CD4-positive, alpha-beta T cell (primary cell): ENCODE measurements at regions not wholly inside any gene's neighbourhood (a gene's known extent, or its start where the extent isn't known, plus 50 kb on each side); places are given as distances from the start of the nearest gene placed in this dataset.

ENCODE experiments used
- ATAC-seq: fragments of 200-7000 bp; cut with Tn5 transposase; one replicate; pipeline ENCODE4 v1.10.0; 2022; ENCODE audit warnings: mild to moderate bottlenecking; ENCODE audit not compliant: poor library complexity
- CTCF ChIA-PET: fragments of 350-600 bp; sonication (Branson Sonifier 250); formaldehyde crosslinking; loops from one replicate; lab custom pipeline; 2021; ENCODE audit warnings: antibody characterized with exemption, inconsistent platforms; lab: Charles Lee
- POLR2A ChIA-PET: fragments of 350-600 bp; sonication (Branson Sonifier 250); formaldehyde crosslinking; loops from one replicate; lab custom pipeline; 2021; ENCODE audit warnings: antibody characterized with exemption, inconsistent platforms; lab: Charles Lee
- DNase-seq, 14 experiments: peaks; one replicate each; pipeline ENCODE4 v3.0.0-alpha.2; 2013 to 2020; ENCODE audit warnings: mixed read lengths in 2 of 14
- H3K27ac ChIP-seq, 2 donors: one replicate each; pipeline versions ENCODE4 v1.5.1 to v1.7.0; 2013; ENCODE audit warnings: low read length in 2 of 2, low read depth in 1 of 2, mild to moderate bottlenecking in 1 of 2
- H3K27me3 ChIP-seq, 2 experiments: 1 replicate in 1 of 2; 2 replicates in 1 of 2; pipeline versions ENCODE4 v1.6.1 to v1.7.0; 2013; ENCODE audit warnings: low read length in 2 of 2, control low read depth in 1 of 2, mild to moderate bottlenecking in 1 of 2, moderate library complexity in 1 of 2; ENCODE audit not compliant: insufficient read depth in 2 of 2, control insufficient read depth in 1 of 2
- H3K36me3 ChIP-seq: one replicate; pipeline ENCODE4 v1.6.1; 2013; ENCODE audit warnings: low read length, control low read depth; ENCODE audit not compliant: insufficient read depth
- H3K4me1 ChIP-seq: one replicate; pipeline ENCODE4 v1.6.1; 2013; ENCODE audit warnings: low read length, control low read depth; ENCODE audit not compliant: insufficient read depth
- H3K4me3 ChIP-seq: one replicate; pipeline ENCODE4 v1.5.1; 2013; ENCODE audit warnings: mild to moderate bottlenecking, low read length, moderate library complexity
- H3K9me3 ChIP-seq, 2 experiments: 1 replicate in 1 of 2; 2 replicates in 1 of 2; pipeline versions ENCODE4 v1.6.1 to v1.7.0; 2013; ENCODE audit warnings: low read length in 2 of 2, mild to moderate bottlenecking in 2 of 2, control low read depth in 1 of 2, moderate library complexity in 1 of 2; ENCODE audit not compliant: control insufficient read depth in 1 of 2, insufficient read depth in 1 of 2
- H3K27ac Mint-ChIP-seq: one replicate; pipeline ENCODE4 v1.8.0; 2020; ENCODE audit warnings: mixed read lengths
- H3K27me3 Mint-ChIP-seq: one replicate; pipeline ENCODE4 v1.8.0; 2021; ENCODE audit warnings: mixed read lengths
- H3K36me3 Mint-ChIP-seq: one replicate; pipeline ENCODE4 v1.8.0; 2021; ENCODE audit warnings: low read depth, mixed read lengths
- H3K4me1 Mint-ChIP-seq: one replicate; pipeline ENCODE4 v1.8.0; 2021; ENCODE audit warnings: low read depth, mixed read lengths
- H3K4me3 Mint-ChIP-seq: one replicate; pipeline ENCODE4 v1.8.0; 2020; ENCODE audit warnings: mild to moderate bottlenecking, mixed read lengths
- H3K9me3 Mint-ChIP-seq: one replicate; pipeline ENCODE4 v1.8.0; 2020; ENCODE audit warnings: mixed read lengths
- intact Hi-C, 2 experiments: fragments of 100-400 bp; cut with DNase I in 1 of 2; cut with micrococcal nuclease in 1 of 2; formaldehyde crosslinking; loops; one replicate each; pipeline versions ENCODE4 v1.15.1 to v1.9.0; 2023 to 2025; cut with DNase I, micrococcal nuclease
- TF ChIP-seq, protein P1 (sequence below): fragments of 200-600 bp; IDR thresholded peaks from one replicate; pipeline ENCODE4 v1.8.0; 2022; ENCODE audit warnings: antibody characterized with exemption, mild to moderate bottlenecking

DNA sequence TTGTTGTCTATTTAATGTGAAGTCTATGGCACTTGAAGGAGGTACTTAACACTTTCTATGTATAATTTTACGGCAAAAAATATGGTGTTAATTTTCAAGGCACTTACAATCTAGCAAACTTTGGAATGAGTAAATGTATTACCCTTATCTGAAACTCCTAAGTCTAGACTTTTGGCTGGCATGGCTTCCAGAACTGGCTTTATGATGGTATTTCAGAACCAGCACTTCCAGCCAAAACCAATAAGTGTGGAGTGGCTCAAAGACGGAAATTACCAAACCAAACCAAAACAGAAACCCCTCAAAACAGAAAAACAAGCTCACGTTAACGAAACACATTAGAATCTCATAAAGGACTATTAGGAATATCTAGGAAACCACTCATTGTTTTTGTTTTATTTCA is 205.6 kb upstream of the HAND2 start:
- intact Hi-C loops = no loop called here
- CTCF ChIA-PET = no interaction called here

DNA sequence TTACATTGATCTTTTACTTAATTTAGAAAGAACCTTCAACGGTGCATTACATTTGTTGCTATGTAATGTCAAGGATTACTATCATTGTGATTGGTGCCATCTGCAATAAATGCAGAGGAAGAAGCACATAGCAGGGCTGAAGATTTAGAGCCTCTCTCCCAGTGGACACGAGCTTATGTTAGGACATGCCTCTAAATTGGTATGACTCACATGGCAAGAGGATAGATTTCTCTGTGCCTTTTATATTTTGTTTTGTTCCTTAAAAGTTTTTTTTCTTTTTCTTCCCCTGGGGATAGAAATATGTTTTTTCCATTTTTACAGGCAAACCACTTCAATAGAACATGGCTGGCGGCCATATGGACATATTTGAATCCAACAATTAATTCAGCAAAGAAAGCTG is 205.0 kb upstream of the HAND2 start:
- TF ChIP-seq, protein P1, sequence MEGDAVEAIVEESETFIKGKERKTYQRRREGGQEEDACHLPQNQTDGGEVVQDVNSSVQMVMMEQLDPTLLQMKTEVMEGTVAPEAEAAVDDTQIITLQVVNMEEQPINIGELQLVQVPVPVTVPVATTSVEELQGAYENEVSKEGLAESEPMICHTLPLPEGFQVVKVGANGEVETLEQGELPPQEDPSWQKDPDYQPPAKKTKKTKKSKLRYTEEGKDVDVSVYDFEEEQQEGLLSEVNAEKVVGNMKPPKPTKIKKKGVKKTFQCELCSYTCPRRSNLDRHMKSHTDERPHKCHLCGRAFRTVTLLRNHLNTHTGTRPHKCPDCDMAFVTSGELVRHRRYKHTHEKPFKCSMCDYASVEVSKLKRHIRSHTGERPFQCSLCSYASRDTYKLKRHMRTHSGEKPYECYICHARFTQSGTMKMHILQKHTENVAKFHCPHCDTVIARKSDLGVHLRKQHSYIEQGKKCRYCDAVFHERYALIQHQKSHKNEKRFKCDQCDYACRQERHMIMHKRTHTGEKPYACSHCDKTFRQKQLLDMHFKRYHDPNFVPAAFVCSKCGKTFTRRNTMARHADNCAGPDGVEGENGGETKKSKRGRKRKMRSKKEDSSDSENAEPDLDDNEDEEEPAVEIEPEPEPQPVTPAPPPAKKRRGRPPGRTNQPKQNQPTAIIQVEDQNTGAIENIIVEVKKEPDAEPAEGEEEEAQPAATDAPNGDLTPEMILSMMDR = no peak
- Mint-ChIP-seq H3K9me3 (peaks cover 3% of the 10 kb centered on the region), H3K36me3 (no peaks in the 10 kb centered on the region), H3K27me3 (no peaks in the 10 kb centered on the region), H3K4me1 (no peaks in the 10 kb centered on the region), H3K4me3 (no peak overlapping the region), H3K27ac (no peak overlapping the region)
- no peak overlapping the region for H3K27ac ChIP-seq
- POLR2A ChIA-PET = no interaction called here
- no peaks in the 10 kb centered on the region for H3K9me3 ChIP-seq
- H3K4me1 ChIP-seq = no peaks in the 10 kb centered on the region
- no peaks in the 10 kb centered on the region for H3K27me3 ChIP-seq
- no peaks in the 10 kb centered on the region for H3K36me3 ChIP-seq
- intact Hi-C loops = no loop called here
- ATAC-seq (no peak), DNase-seq (no peak)
- no peak overlapping the region for H3K4me3 ChIP-seq
- CTCF ChIA-PET = no interaction called here

More for the DNA sequence above, 205.6 kb upstream of the HAND2 start:
- Histone ChIP-seq H3K9me3 (no peaks in the 10 kb centered on the region), H3K27ac (no peak overlapping the region), H3K4me3 (no peak overlapping the region), H3K4me1 (no peaks in the 10 kb centered on the region), H3K36me3 (no peaks in the 10 kb centered on the region), H3K27me3 (no peaks in the 10 kb centered on the region)
- no peak for ATAC-seq
- no peak overlapping the region for H3K27ac Mint-ChIP-seq
- peaks cover 3% of the 10 kb centered on the region for H3K9me3 Mint-ChIP-seq
- H3K36me3 Mint-ChIP-seq = no peaks in the 10 kb centered on the region
- no peaks in the 10 kb centered on the region for H3K4me1 Mint-ChIP-seq
- TF ChIP-seq, protein P1 = no peak
- no peak overlapping the region for H3K4me3 Mint-ChIP-seq
- no peaks in the 10 kb centered on the region for H3K27me3 Mint-ChIP-seq
- POLR2A ChIA-PET = no interaction called here
- DNase-seq = no peak

DNA sequence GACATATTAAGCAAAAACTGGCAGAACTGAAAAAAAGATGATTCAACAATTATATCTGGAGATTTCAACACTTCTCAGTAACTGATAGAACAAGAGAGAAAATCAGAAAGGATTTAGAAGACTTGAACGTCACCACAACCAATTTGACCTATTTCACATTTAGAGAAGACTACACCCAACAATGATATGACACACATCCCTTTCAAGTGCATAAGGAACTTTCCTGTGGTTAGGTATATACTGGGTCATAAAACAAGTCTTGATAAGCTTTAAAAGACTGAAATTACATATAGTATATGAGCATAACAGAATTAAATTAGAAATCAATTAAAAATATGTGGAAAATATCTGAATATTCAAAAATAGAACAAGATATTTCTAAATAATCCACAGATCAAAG is 201.2 kb upstream of the HAND2 start:
- no peak overlapping the region for H3K27ac ChIP-seq
- TF ChIP-seq, protein P1 = no peak
- H3K27me3 Mint-ChIP-seq = no peaks in the 10 kb centered on the region
- peaks cover 5 to 7% of the 10 kb centered on the region in 2 experiments for H3K9me3 ChIP-seq
- ChIA-PET POLR2A (no interaction called here), CTCF (no interaction called here)
- H3K4me1 ChIP-seq = no peaks in the 10 kb centered on the region
- ATAC-seq (no peak), DNase-seq (no peak)
- no peaks in the 10 kb centered on the region for H3K36me3 Mint-ChIP-seq
- no peak overlapping the region for H3K27ac Mint-ChIP-seq
- H3K4me3 Mint-ChIP-seq = no peak overlapping the region
- H3K4me3 ChIP-seq = no peak overlapping the region
- peaks cover 4% of the 10 kb centered on the region for H3K9me3 Mint-ChIP-seq
- no peaks in the 10 kb centered on the region for H3K4me1 Mint-ChIP-seq
- H3K36me3 ChIP-seq = no peaks in the 10 kb centered on the region
- intact Hi-C loops = no loop called here
- no peaks in the 10 kb centered on the region for H3K27me3 ChIP-seq
